ENCODE measurements at regions not wholly inside any gene's neighbourhood (a gene's known extent, or its start where the extent isn't known, plus 50 kb on each side); places are given as distances from the start of the nearest gene placed in this dataset.
"Not testable (repeated sequence)": the region's sequence is repeated elsewhere in the genome, so short reads cannot be mapped to it uniquely, and the experiment has no call there.

- no peak for DNase-seq
Measured at GRCh38 chr5:154702477-154702876, 52.7 kb upstream of the LARP1 start.

- not testable (repeated sequence) for DNase-seq
Measured at GRCh38 chr5:154701725-154702124, 53.5 kb upstream of the LARP1 start.

GRCh38 chr5:154701181-154701580, 54.0 kb upstream of the LARP1 start:
- no peak for DNase-seq

- not testable (repeated sequence) for DNase-seq
Measured at GRCh38 chr5:154700289-154700928, 54.8 kb upstream of the LARP1 start.

- no peak for DNase-seq
Measured at GRCh38 chr5:154698763-154699162, 56.4 kb upstream of the LARP1 start.

GRCh38 chr5:154697371-154697770, 57.8 kb upstream of the LARP1 start:
- DNase-seq, result no peak

GRCh38 chr5:154696891-154697290, 58.3 kb upstream of the LARP1 start:
- DNase-seq, result no peak

- no peak for DNase-seq
Measured at GRCh38 chr5:154694159-154694558, 61.0 kb upstream of the LARP1 start.

GRCh38 chr5:154690488-154690887, 64.7 kb upstream of the LARP1 start:
- DNase-seq, result no peak

- peak; percentile 23 for DNase-seq
Measured at GRCh38 chr5:154686490-154686889, 68.7 kb upstream of the LARP1 start.

GRCh38 chr5:154683101-154683880, 71.9 kb upstream of the LARP1 start:
- DNase-seq, result no peak

GRCh38 chr5:154679501-154679900, 75.7 kb upstream of the LARP1 start:
- no peak for DNase-seq

- DNase-seq, result peak; percentile 56
Measured at GRCh38 chr5:154677921-154678320, 77.3 kb upstream of the LARP1 start.

- no peak for DNase-seq
Measured at GRCh38 chr5:154676508-154676907, 78.7 kb upstream of the LARP1 start.

GRCh38 chr5:154674029-154674428, 81.1 kb upstream of the LARP1 start:
- DNase-seq, result no peak

- no peak for DNase-seq
Measured at GRCh38 chr5:154673506-154673905, 81.7 kb upstream of the LARP1 start.

- not testable (repeated sequence) for DNase-seq
Measured at GRCh38 chr5:154669913-154670312, 85.3 kb upstream of the LARP1 start.

GRCh38 chr5:154669402-154669801, 85.8 kb upstream of the LARP1 start:
- DNase-seq, result no peak

GRCh38 chr5:154664869-154665268, 90.3 kb upstream of the LARP1 start:
- no peak for DNase-seq

GRCh38 chr5:154663424-154663823, 91.8 kb upstream of the LARP1 start:
- DNase-seq, result no peak

- peak; percentile 53 for DNase-seq
Measured at GRCh38 chr5:154654486-154655371, 100.4 kb upstream of the LARP1 start.

- peak; percentile 98 for DNase-seq
Measured at GRCh38 chr5:154653764-154654485, 101.3 kb upstream of the LARP1 start.

- DNase-seq, result peak; percentile 54
Measured at GRCh38 chr5:154653418-154653763, 101.8 kb upstream of the LARP1 start.

Data from hematopoietic multipotent progenitor cell treated with erythropoietin and hydrocortisone succinate and interleukin-3 and kit ligand, for 6 days (in vitro differentiated cells).